Liver (tissue), 8 donors: ENCODE measurements at regions not wholly inside any gene's neighbourhood (a gene's known extent, or its start where the extent isn't known, plus 50 kb on each side); places are given as distances from the start of the nearest gene placed in this dataset.

Source experiments
- DNase-seq: peaks from one replicate; pipeline ENCODE4 v3.0.0-alpha.2; 2017; ENCODE audit warnings: low spot score
- H3K27ac ChIP-seq, 2 donors: one replicate each; pipeline ENCODE4 v1.7.0; 2013; ENCODE audit warnings: inconsistent platforms in 2 of 2, low read length in 2 of 2, control low read depth in 1 of 2, low read depth in 1 of 2, mild to moderate bottlenecking in 1 of 2
- H3K27me3 ChIP-seq, 4 donors: one replicate each; pipeline versions ENCODE4 v1.6.1 to v1.7.0; 2013; ENCODE audit warnings: low read length in 3 of 4, inconsistent platforms in 1 of 4, mild to moderate bottlenecking in 1 of 4, moderate library complexity in 1 of 4; ENCODE audit not compliant: control insufficient read depth in 4 of 4, insufficient read depth in 4 of 4
- H3K36me3 ChIP-seq, 4 donors: one replicate each; pipeline versions ENCODE4 v1.6.1 to v1.7.0; 2013; ENCODE audit warnings: low read length in 3 of 4, mild to moderate bottlenecking in 3 of 4, low read depth in 1 of 4, moderate library complexity in 1 of 4; ENCODE audit not compliant: control insufficient read depth in 4 of 4, insufficient read depth in 3 of 4
- H3K4me1 ChIP-seq, 4 donors: one replicate each; pipeline versions ENCODE4 v1.6.1 to v1.7.0; 2013; ENCODE audit warnings: low read length in 3 of 4, mild to moderate bottlenecking in 3 of 4, moderate library complexity in 1 of 4; ENCODE audit not compliant: control insufficient read depth in 4 of 4, insufficient read depth in 4 of 4
- H3K4me3 ChIP-seq, 3 donors: one replicate each; pipeline versions ENCODE4 v1.6.1 to v1.7.0; 2013; ENCODE audit warnings: low read length in 3 of 3, control low read depth in 1 of 3, low read depth in 1 of 3, mild to moderate bottlenecking in 1 of 3
- H3K9ac ChIP-seq, 2 donors: one replicate each; pipeline ENCODE4 v1.7.0; 2013; ENCODE audit warnings: low read length in 2 of 2, mild to moderate bottlenecking in 2 of 2, moderate library complexity in 2 of 2, control low read depth in 1 of 2, low read depth in 1 of 2
- H3K9me3 ChIP-seq, 4 donors: one replicate each; pipeline versions ENCODE4 v1.6.1 to v1.7.0; 2013; ENCODE audit warnings: low read length in 3 of 4; ENCODE audit not compliant: control insufficient read depth in 4 of 4
- CTCF ChIP-seq: fragments of 150-350 bp; IDR thresholded peaks from 2 replicates; pipeline ENCODE4 v1.5.1; 2017; ENCODE audit warnings: improper control_type of control experiment, low read depth, low read length; ENCODE audit not compliant: missing input control
- EGR1 ChIP-seq, 2 donors: IDR thresholded peaks; 2 replicates each; pipeline ENCODE4 v1.6.1; 2016 to 2018; ENCODE audit warnings: antibody characterized with exemption in 2 of 2, low read depth in 2 of 2
- FOXA1 ChIP-seq: IDR thresholded peaks from 2 replicates; pipeline ENCODE4 v1.6.1; 2016; ENCODE audit warnings: antibody characterized with exemption
- FOXA2 ChIP-seq: IDR thresholded peaks from 2 replicates; pipeline ENCODE4 v1.6.1; 2016; ENCODE audit warnings: antibody characterized with exemption
- HNF4A ChIP-seq, 2 donors: conservative IDR thresholded peaks; 2 replicates each; pipeline ENCODE4 v1.6.1; 2016; ENCODE audit warnings: antibody characterized with exemption in 2 of 2, mild to moderate bottlenecking in 2 of 2
- HNF4G ChIP-seq: IDR thresholded peaks from 2 replicates; pipeline ENCODE4 v1.6.1; 2016; ENCODE audit warnings: antibody characterized with exemption
- JUND ChIP-seq, 2 donors: IDR thresholded peaks; 2 replicates each; pipeline ENCODE4 v1.6.1; 2016; ENCODE audit warnings: antibody characterized with exemption in 2 of 2
- NR2F2 ChIP-seq: IDR thresholded peaks from 2 replicates; pipeline ENCODE4 v1.6.1; 2016; ENCODE audit warnings: antibody characterized with exemption
- RAD21 ChIP-seq, 2 donors: IDR thresholded peaks; 2 replicates each; pipeline ENCODE4 v1.6.1; 2016; ENCODE audit warnings: antibody characterized with exemption in 2 of 2, mild to moderate bottlenecking in 2 of 2
- REST ChIP-seq: IDR thresholded peaks from 2 replicates; pipeline ENCODE4 v1.6.1; 2016; ENCODE audit warnings: antibody characterized with exemption, mild to moderate bottlenecking
- RXRA ChIP-seq, 2 donors: IDR thresholded peaks; 2 replicates each; pipeline ENCODE4 v1.6.1; 2017 to 2018; ENCODE audit warnings: antibody characterized with exemption in 2 of 2, mild to moderate bottlenecking in 1 of 2
- SP1 ChIP-seq: IDR thresholded peaks from 2 replicates; pipeline ENCODE4 v1.6.1; 2018; ENCODE audit warnings: antibody characterized with exemption, mild to moderate bottlenecking
- TAF1 ChIP-seq: conservative IDR thresholded peaks from 2 replicates; pipeline ENCODE4 v1.6.1; 2016; ENCODE audit warnings: antibody characterized with exemption, mild to moderate bottlenecking
- YY1 ChIP-seq: IDR thresholded peaks from 2 replicates; pipeline ENCODE4 v1.6.1; 2016; ENCODE audit warnings: antibody characterized with exemption, mild to moderate bottlenecking
- ZBTB33 ChIP-seq: IDR thresholded peaks from 2 replicates; pipeline ENCODE4 v1.6.1; 2016; ENCODE audit warnings: antibody characterized with exemption
- WGBS: extraction: QIAGEN DNeasy Blood & Tissue Kit; methylation state at CpG from one replicate; pipeline ENCODE4 v1.1.7; 2013; 5-methylcytosine and 5-hydroxymethylcytosine counted together
- TF ChIP-seq, protein P1 (sequence below): IDR thresholded peaks from 2 replicates; pipeline ENCODE4 v1.6.1; 2016; ENCODE audit warnings: antibody characterized with exemption
- donor health status: healthy.
- donor health status: healthy.
- donor health status: healthy.
- donor health status: healthy.
- donor health status: healthy.

- 90% methylated on average over 2 of the region's 2 CpGs for WGBS
- H3K4me1 ChIP-seq = peaks cover 0 to 5% (median 2%) of the 10 kb centered on the region in 4 donors
- H3K9ac ChIP-seq = no peak overlapping the region
- H3K36me3 ChIP-seq = no peaks in the 10 kb centered on the region
- H3K27me3 ChIP-seq = no peaks in the 10 kb centered on the region
- H3K4me3 ChIP-seq = no peak overlapping the region
- no peak overlapping the region for H3K27ac ChIP-seq
- DNase-seq = no peak
- H3K9me3 ChIP-seq = peaks cover 0 to 4% (median 2%) of the 10 kb centered on the region in 4 donors
- TF ChIP-seq, protein P1, sequence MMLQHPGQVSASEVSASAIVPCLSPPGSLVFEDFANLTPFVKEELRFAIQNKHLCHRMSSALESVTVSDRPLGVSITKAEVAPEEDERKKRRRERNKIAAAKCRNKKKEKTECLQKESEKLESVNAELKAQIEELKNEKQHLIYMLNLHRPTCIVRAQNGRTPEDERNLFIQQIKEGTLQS = no peak
- no peak for TF ChIP-seq HNF4G
- no peak for TF ChIP-seq RAD21 (IDR thresholded peaks at IDR 0.05)
Measured at GRCh38 chr15:35911052-35911777, 365.2 kb upstream of the DPH6 start.

DNA sequence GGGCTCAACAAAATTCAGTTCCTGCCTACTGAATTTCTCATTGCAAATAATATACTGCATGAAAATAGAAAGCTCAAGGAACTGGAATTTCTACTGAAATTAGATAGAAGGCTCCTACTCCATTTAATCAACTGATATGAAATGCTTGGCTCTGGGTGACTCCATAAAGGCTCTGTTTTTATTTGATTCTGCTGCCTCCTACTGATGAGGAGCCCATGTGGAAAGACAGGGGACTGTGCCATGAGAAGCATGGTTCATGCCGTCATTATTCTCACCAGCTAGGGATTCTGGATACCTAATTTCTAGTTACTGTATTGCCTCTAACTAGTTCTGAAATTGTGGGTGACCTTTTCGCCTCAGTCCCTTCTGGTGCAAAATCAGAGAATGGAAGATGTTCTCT, 366.2 kb upstream of the DPH6 start:
- no peaks in the 10 kb centered on the region for H3K27me3 ChIP-seq
- no peak overlapping the region for H3K4me3 ChIP-seq
- peaks cover 0 to 4% (median 2%) of the 10 kb centered on the region in 4 donors for H3K9me3 ChIP-seq
- peaks cover 0 to 5% (median 2%) of the 10 kb centered on the region in 4 donors for H3K4me1 ChIP-seq
- DNase-seq = no peak
- H3K9ac ChIP-seq = no peak overlapping the region
- TF ChIP-seq EGR1 (IDR thresholded peaks at IDR 0.05; ENCODE audit: low read depth in 2 of 2) = no peak
- no peak for TF ChIP-seq HNF4G
- TF ChIP-seq CTCF = peak; percentile 50
- TF ChIP-seq RAD21 (IDR thresholded peaks at IDR 0.05) = peak; percentile 85 to 87
- TF ChIP-seq FOXA2 = no peak
- TF ChIP-seq NR2F2 = no peak
- H3K36me3 ChIP-seq = no peaks in the 10 kb centered on the region
- H3K27ac ChIP-seq = no peak overlapping the region
- 66% methylated on average over 2 of the region's 2 CpGs for WGBS

DNA sequence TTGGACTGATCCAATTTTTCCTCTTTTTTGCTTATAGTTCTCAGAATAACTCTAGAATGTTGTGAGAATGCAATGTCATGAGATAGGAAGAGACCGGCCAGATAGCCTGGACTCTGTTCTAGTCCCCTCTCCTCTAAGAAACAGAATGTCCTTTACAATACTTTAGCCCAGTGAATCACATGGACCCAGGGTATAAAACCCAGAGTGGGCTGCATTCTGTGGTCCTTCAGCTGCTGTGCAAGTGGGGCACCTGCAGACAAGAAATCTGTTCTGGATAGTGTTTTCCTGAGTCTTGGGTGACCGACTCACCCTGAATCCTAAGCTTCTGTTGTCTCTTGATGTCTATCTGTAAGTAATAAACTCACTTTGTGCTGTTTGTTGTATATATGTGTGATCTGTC, 368.6 kb upstream of the DPH6 start:
- DNase-seq = no peak
- H3K4me3 ChIP-seq = no peak overlapping the region
- H3K9me3 ChIP-seq = peaks cover 0 to 4% (median 2%) of the 10 kb centered on the region in 4 donors
- no peak overlapping the region for H3K9ac ChIP-seq
- peaks cover 0 to 5% (median 2%) of the 10 kb centered on the region in 4 donors for H3K4me1 ChIP-seq
- WGBS = 93% methylated on average over 2 of the region's 2 CpGs
- no peak overlapping the region for H3K27ac ChIP-seq
- no peaks in the 10 kb centered on the region for H3K36me3 ChIP-seq
- no peaks in the 10 kb centered on the region for H3K27me3 ChIP-seq
- TF ChIP-seq FOXA2 (no peak), RXRA (IDR thresholded peaks at IDR 0.05) (no peak), SP1 (no peak), EGR1 (IDR thresholded peaks at IDR 0.05; ENCODE audit: low read depth in 2 of 2) (no peak), HNF4G (no peak), REST (no peak), RAD21 (IDR thresholded peaks at IDR 0.05) (no peak), YY1 (no peak), FOXA1 (no peak), HNF4A (conservative IDR thresholded peaks at IDR 0.05) (no peak), ZBTB33 (no peak), TAF1 (no peak), JUND (IDR thresholded peaks at IDR 0.05) (no peak), CTCF (no peak)
- TF ChIP-seq, protein P1 = no peak
